HepG2 (cell line): ENCODE measurements at regions not wholly inside any gene's neighbourhood (a gene's known extent, or its start where the extent isn't known, plus 50 kb on each side); places are given as distances from the start of the nearest gene placed in this dataset.

ENCODE experiments used
- ATAC-seq: fragments of 200-7000 bp; cut with Tn5 transposase; 3 replicates; pipeline ENCODE4 v1.9.1; 2020; ENCODE audit warnings: mild to moderate bottlenecking, moderate library complexity
- BruUV-seq: library from RNA; stranded (reverse); fragments of 400-500 nt; replicated peaks from 2 replicates; lab custom pipeline; 2021; lab: Mats Ljungman, UMichigan
- CTCF ChIA-PET: fragments of 300-600 bp; formaldehyde crosslinking; extraction: SDS; loops from one replicate; lab custom pipeline; 2021; ENCODE audit warnings: low total read pairs, inconsistent platforms, low intra/inter-chr PET ratio; lab: Yijun Ruan, JAX
- POLR2A ChIA-PET: fragments of 350-600 bp; sonication (Branson Sonifier 250); formaldehyde crosslinking; loops from one replicate; lab custom pipeline; 2020; ENCODE audit warnings: antibody characterized with exemption, inconsistent platforms; lab: Yijun Ruan, JAX
- DNase-seq: peaks from one replicate; pipeline ENCODE4 v3.0.0-alpha.2; 2015; ENCODE audit warnings: low spot score
- FAIRE-seq: peaks from 3 replicates; lab custom pipeline; 2011; peaks lifted over from hg19 to GRCh38; lab: Jason Lieb, UNC
- H2AFZ ChIP-seq: one replicate; pipeline ENCODE4 v1.6.1; 2011; ENCODE audit warnings: low read length, inconsistent platforms
- H3K27ac ChIP-seq: fragments of 300-600 bp; 3 replicates; pipeline ENCODE4 v1.8.0; 2011; ENCODE audit warnings: mixed run types, mild to moderate bottlenecking, mixed read lengths, low read length, inconsistent platforms; ENCODE audit not compliant: insufficient read depth; ENCODE audit errors: extremely low read length
- H3K27me3 ChIP-seq, 2 experiments: fragments of 200-600 bp in 1 of 2; 2 replicates in 1 of 2; 3 replicates in 1 of 2; pipeline versions ENCODE4 v1.6.0 to v1.8.0; 2011; ENCODE audit warnings: low read length in 2 of 2, mild to moderate bottlenecking in 2 of 2, moderate library complexity in 2 of 2, inconsistent platforms in 1 of 2; ENCODE audit not compliant: insufficient read depth in 2 of 2, control insufficient read depth in 1 of 2
- H3K36me3 ChIP-seq, 2 experiments: fragments of 200-600 bp in 1 of 2; replicated peaks in 1 of 2; 2 replicates in 1 of 2; 3 replicates in 1 of 2; pipeline versions ENCODE4 v1.5.1 to v1.8.0; 2011; ENCODE audit warnings: low read length in 2 of 2, inconsistent platforms in 1 of 2; ENCODE audit not compliant: insufficient read depth in 2 of 2, control insufficient read depth in 1 of 2
- H3K4me1 ChIP-seq: 2 replicates; pipeline ENCODE4 v1.5.1; 2012; ENCODE audit warnings: low read length, inconsistent platforms; ENCODE audit not compliant: insufficient read depth
- H3K4me2 ChIP-seq: 2 replicates; pipeline ENCODE4 v1.6.0; 2011; ENCODE audit warnings: low read depth, low read length, inconsistent platforms
- H3K4me3 ChIP-seq, 3 experiments: fragments of 200-600 bp in 1 of 3; sonication (generic), shearing (Covaris generic) in 1 of 3; replicated peaks in 1 of 3; 2 replicates each; pipeline ENCODE4 v1.5.1; 2011 to 2016; ENCODE audit warnings: low read length in 3 of 3, inconsistent platforms in 2 of 3, low read depth in 2 of 3, mild to moderate bottlenecking in 2 of 3, control low read depth in 1 of 3, mixed read lengths in 1 of 3; ENCODE audit not compliant: insufficient read depth in 1 of 3
- H3K79me2 ChIP-seq: one replicate; pipeline ENCODE4 v1.6.1; 2011; ENCODE audit warnings: low read length, inconsistent platforms; ENCODE audit not compliant: insufficient read depth
- H3K9ac ChIP-seq: 2 replicates; pipeline ENCODE4 v1.6.0; 2011; ENCODE audit warnings: mild to moderate bottlenecking, low read depth, low read length, inconsistent platforms; ENCODE audit not compliant: insufficient read depth
- H3K9me3 ChIP-seq: 2 replicates; pipeline ENCODE4 v1.5.1; 2012; ENCODE audit warnings: mild to moderate bottlenecking, low read length
- H4K20me1 ChIP-seq: 2 replicates; pipeline ENCODE4 v1.6.0; 2011; ENCODE audit warnings: inconsistent platforms, mild to moderate bottlenecking, low read length, moderate library complexity; ENCODE audit not compliant: insufficient read depth
- BCLAF1 ChIP-seq: fragments of 450-650 bp; IDR thresholded peaks from 2 replicates; pipeline ENCODE4 v1.6.1; 2017; ENCODE audit warnings: mild to moderate bottlenecking
- DZIP1 ChIP-seq: sonication (generic); formaldehyde crosslinking; IDR thresholded peaks from 2 replicates; pipeline ENCODE4 v1.5.0; 2020; ENCODE audit warnings: mild to moderate bottlenecking, missing genetic modification reagents
- RBAK ChIP-seq: sonication (generic); formaldehyde crosslinking; IDR thresholded peaks from 2 replicates; pipeline ENCODE4 v1.5.1; 2020; ENCODE audit warnings: mild to moderate bottlenecking, missing genetic modification reagents
- SATB2 ChIP-seq: sonication (generic); formaldehyde crosslinking; IDR thresholded peaks from 2 replicates; pipeline ENCODE4 v1.5.0; 2020; ENCODE audit warnings: missing genetic modification reagents
- SMARCC2 ChIP-seq: fragments of 450-650 bp; IDR thresholded peaks from 2 replicates; pipeline ENCODE4 v1.6.1; 2017; ENCODE audit warnings: antibody characterized with exemption, mild to moderate bottlenecking
- SP4 ChIP-seq: sonication (generic); formaldehyde crosslinking; IDR thresholded peaks from 2 replicates; pipeline ENCODE4 v1.8.1; 2023; ENCODE audit warnings: mild to moderate bottlenecking, missing genetic modification reagents
- ZFP41 ChIP-seq: sonication (generic); formaldehyde crosslinking; IDR thresholded peaks from 2 replicates; pipeline ENCODE4 v1.4.0; 2020; ENCODE audit warnings: mild to moderate bottlenecking, missing genetic modification reagents, borderline replicate concordance
- ZNF101 ChIP-seq: sonication (generic); formaldehyde crosslinking; IDR thresholded peaks from 2 replicates; pipeline ENCODE4 v1.4.0; 2020; ENCODE audit warnings: mild to moderate bottlenecking, low read depth, missing genetic modification reagents, borderline replicate concordance
- ZNF160 ChIP-seq: sonication (generic); formaldehyde crosslinking; IDR thresholded peaks from 2 replicates; pipeline ENCODE4 v1.8.0; 2022; ENCODE audit warnings: mild to moderate bottlenecking, inconsistent platforms, missing genetic modification reagents
- ZNF207 ChIP-seq: fragments of 450-650 bp; IDR thresholded peaks from 2 replicates; pipeline ENCODE4 v1.6.1; 2016; ENCODE audit warnings: antibody characterized with exemption, borderline replicate concordance
- ZNF282 ChIP-seq: fragments of 450-650 bp; IDR thresholded peaks from 2 replicates; pipeline ENCODE4 v1.6.1; 2018; ENCODE audit not compliant: partially characterized antibody
- ZNF879 ChIP-seq: sonication (generic); formaldehyde crosslinking; IDR thresholded peaks from 2 replicates; pipeline ENCODE4 v1.8.1; 2023; ENCODE audit warnings: missing genetic modification reagents
- WGBS: methylation state at CpG from one replicate; pipeline ENCODE4 v1.1.6; 2017; ENCODE audit warnings: low lambda C conversion rate; 5-methylcytosine and 5-hydroxymethylcytosine counted together
- in situ Hi-C: cut with HindIII; loops from 2 replicates; pipeline ENCODE4 v1.10.0; 2017; ENCODE audit warnings: low pct_unique_long_range_greater_than_20kb; ENCODE audit not compliant: extremely low pct_ligation_motif_present
- intact Hi-C: fragments of 100-400 bp; cut with micrococcal nuclease; formaldehyde crosslinking; loops from one replicate; pipeline ENCODE4 v1.10.0; 2022; ENCODE audit not compliant: unreplicated experiment

GRCh38 chr2:8479298-8479697 lies 202.6 kb upstream of the ID2 start:
- DNase-seq: no peak
- Histone ChIP-seq H3K9me3 (no peaks in the 10 kb centered on the region), H3K4me1 (peaks cover 28% of the 10 kb centered on the region), H2AFZ (no peak overlapping the region), H3K9ac (no peak overlapping the region), H3K27ac (no peak overlapping the region), H3K79me2 (no peaks in the 10 kb centered on the region), H4K20me1 (no peaks in the 10 kb centered on the region), H3K4me3 (no peak overlapping the region), H3K4me2 (no peak overlapping the region), H3K27me3 (peaks cover 0 to 14% of the 10 kb centered on the region in 2 experiments; a peak in 3 of 5 replicates), H3K36me3 (no peaks in the 10 kb centered on the region)
- no peak for ATAC-seq
- BruUV-seq: no TSS peak
- CTCF ChIA-PET: no interaction called here
- in situ Hi-C loops: no loop called here
- 55% methylated on average over 12 of the region's 12 CpGs for whole genome bisulfite sequencing
- FAIRE-seq: no peak
- intact Hi-C loops: no loop called here
- no peak for TF ChIP-seq RBAK (CRISPR knock-in tag)
- TF ChIP-seq ZNF207: no peak
- TF ChIP-seq ZFP41 (CRISPR knock-in tag): no peak
- TF ChIP-seq BCLAF1: no peak
- TF ChIP-seq DZIP1 (CRISPR knock-in tag): no peak
- no peak for TF ChIP-seq ZNF282
- no peak for TF ChIP-seq ZNF101
- TF ChIP-seq ZNF160: no peak
- no peak for TF ChIP-seq SMARCC2
- TF ChIP-seq SATB2 (CRISPR knock-in tag): no peak
- no peak for TF ChIP-seq ZNF879 (CRISPR knock-in tag)
- TF ChIP-seq SP4 (CRISPR knock-in tag): no peak
- POLR2A ChIA-PET: no interaction called here
